ENCODE measurements at regions not wholly inside any gene's neighbourhood (a gene's known extent, or its start where the extent isn't known, plus 50 kb on each side); places are given as distances from the start of the nearest gene placed in this dataset.

GRCh38 chrX:67050760-67051159, 411.9 kb upstream of the EDA2R start:
- intact Hi-C loops (cut with micrococcal nuclease): no loop called here
- POLR2A ChIA-PET: no interaction called here
- dilution Hi-C loops (cut with MboI; ENCODE audit: extremely low pct_ligation_motif_present, low sequenced_read_pairs): no loop called here
- H3K9me3 ChIP-seq (replicated peaks; ENCODE audit: control insufficient read depth, insufficient read depth, low read length): no peaks in the 10 kb centered on the region
- H3K9me1 ChIP-seq (replicated peaks; ENCODE audit: control insufficient read depth, extremely low read depth, insufficient read depth, low read length): no peaks in the 10 kb centered on the region
- H3K79me2 ChIP-seq (ENCODE audit: control insufficient read depth, insufficient read depth, low read length): no peaks in the 10 kb centered on the region
- no peak overlapping the region for H3K4me2 ChIP-seq (ENCODE audit: insufficient read depth, low read length)
- FAIRE-seq (no peak), DNase-seq (ENCODE audit: low read depth, low spot score) (no peak)
- no peaks in the 10 kb centered on the region for H4K20me1 ChIP-seq (replicated peaks; ENCODE audit: control insufficient read depth, extremely low read depth, insufficient read depth, low read length)
- no peak overlapping the region for H2AFZ ChIP-seq (ENCODE audit: low read depth, low read length)
- no peaks in the 10 kb centered on the region for H3K4me1 ChIP-seq (ENCODE audit: control insufficient read depth, extremely low read depth, insufficient read depth, low read length)
- BruUV-seq (replicated peaks): no TSS peak
- H3K36me3 ChIP-seq (ENCODE audit: control insufficient read depth in 2 of 2, extremely low read depth in 1 of 2, insufficient read depth in 2 of 2, low read length in 2 of 2): no peaks in the 10 kb centered on the region
- no peak overlapping the region for H3K9ac ChIP-seq (replicated peaks; ENCODE audit: extremely low read depth, insufficient read depth, low read length)
- CTCF ChIA-PET: interaction anchor here (0.6 kb wide), 1 partner anchor 29 kb away, joined by 3 read pairs; no protein-coding TSS in a partner anchor
- H3K4me3 ChIP-seq (replicated peaks in 1 of 3; ENCODE audit: insufficient read depth in 1 of 3, low read depth in 1 of 3, low read length in 3 of 3): no peak overlapping the region
- H3K27ac ChIP-seq (ENCODE audit: insufficient read depth, low read depth, low read length): no peak overlapping the region
- H3K27me3 ChIP-seq (ENCODE audit: control insufficient read depth in 2 of 2, insufficient read depth in 2 of 2, low read length in 2 of 2): no peaks in the 10 kb centered on the region
- TF ChIP-seq JUN (IDR thresholded peaks at IDR 0.05; ENCODE audit: borderline replicate concordance, insufficient read depth, insufficient read length, low read depth) (no peak), POLR2A (IDR thresholded peaks at IDR 0.05; ENCODE audit: low read depth, low read length) (no peak), MYC (IDR thresholded peaks at IDR 0.05; ENCODE audit: low read depth, low read length) (no peak), EZH2 (IDR thresholded peaks at IDR 0.05; ENCODE audit: borderline replicate concordance, low read depth, low read length, severe bottlenecking) (no peak), POLR2AphosphoS5 (IDR thresholded peaks at IDR 0.05; ENCODE audit: insufficient read depth, low read depth, low read length) (no peak), FOS (IDR thresholded peaks at IDR 0.05; ENCODE audit: borderline replicate concordance, insufficient read depth, low read length) (no peak), CTCF (IDR thresholded peaks at IDR 0.05; ENCODE audit: extremely low read depth in 1 of 2, insufficient read depth in 1 of 2, low read depth in 1 of 2, low read length in 2 of 2) (no peak), GATA2 (IDR thresholded peaks at IDR 0.05; ENCODE audit: insufficient read depth, insufficient read length, low read depth, low read length) (no peak), MAX (IDR thresholded peaks at IDR 0.05; ENCODE audit: insufficient read depth, insufficient read length) (no peak)
